Bronchial epithelial cell (primary cell): ENCODE measurements at regions not wholly inside any gene's neighbourhood (a gene's known extent, or its start where the extent isn't known, plus 50 kb on each side); places are given as distances from the start of the nearest gene placed in this dataset.
"Not testable (repeated sequence)": the region's sequence is repeated elsewhere in the genome, so short reads cannot be mapped to it uniquely, and the experiment has no call there.

Experiments used
- DNase-seq: peaks from one replicate; pipeline ENCODE4 v3.0.0-alpha.2; 2010; ENCODE audit warnings: low read depth
- FAIRE-seq: peaks from 2 replicates; lab custom pipeline; 2011; peaks lifted over from hg19 to GRCh38; lab: Jason Lieb, UNC
- H3K27me3 ChIP-seq: 2 replicates; pipeline ENCODE4 v1.5.1; 2011; ENCODE audit warnings: low read length; ENCODE audit not compliant: control insufficient read depth, insufficient read depth
- H3K36me3 ChIP-seq: 2 replicates; pipeline ENCODE4 v1.5.1; 2011; ENCODE audit warnings: low read length; ENCODE audit not compliant: control insufficient read depth, insufficient read depth
- H3K4me3 ChIP-seq: 2 replicates; pipeline ENCODE4 v1.5.1; 2011; ENCODE audit warnings: mild to moderate bottlenecking, low read depth, low read length, control low read depth
- TF ChIP-seq, protein P1 (sequence below): IDR thresholded peaks from 2 replicates; pipeline ENCODE4 v1.5.1; 2011; ENCODE audit warnings: mild to moderate bottlenecking, moderate library complexity, low read length, control low read depth, inconsistent platforms; ENCODE audit not compliant: insufficient read depth, severe bottlenecking

DNA sequence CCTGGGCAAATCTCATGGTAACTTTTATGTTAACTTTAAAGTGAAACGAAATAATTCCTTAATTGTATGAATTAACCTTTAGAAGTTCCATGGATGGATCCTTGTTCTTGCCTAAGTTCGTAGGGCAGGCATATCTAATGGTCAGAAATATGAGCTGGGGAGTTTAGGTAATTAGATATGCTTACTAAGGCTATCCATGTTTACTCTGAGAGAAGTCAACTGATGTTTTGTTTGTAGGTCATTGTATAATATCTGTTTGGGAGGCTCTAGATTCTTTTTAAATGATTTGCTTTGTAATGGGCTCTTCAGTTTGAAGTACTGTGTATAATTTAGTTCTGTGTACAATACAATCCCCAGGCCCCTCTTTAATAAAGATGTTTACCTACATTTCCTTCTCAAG is 117.0 kb downstream of the DCK start:
- H3K36me3 ChIP-seq: no peaks in the 10 kb centered on the region
- no peak for FAIRE-seq
- H3K27me3 ChIP-seq: no peaks in the 10 kb centered on the region
- DNase-seq: no peak
- no peak overlapping the region for H3K4me3 ChIP-seq
- TF ChIP-seq, protein P1, sequence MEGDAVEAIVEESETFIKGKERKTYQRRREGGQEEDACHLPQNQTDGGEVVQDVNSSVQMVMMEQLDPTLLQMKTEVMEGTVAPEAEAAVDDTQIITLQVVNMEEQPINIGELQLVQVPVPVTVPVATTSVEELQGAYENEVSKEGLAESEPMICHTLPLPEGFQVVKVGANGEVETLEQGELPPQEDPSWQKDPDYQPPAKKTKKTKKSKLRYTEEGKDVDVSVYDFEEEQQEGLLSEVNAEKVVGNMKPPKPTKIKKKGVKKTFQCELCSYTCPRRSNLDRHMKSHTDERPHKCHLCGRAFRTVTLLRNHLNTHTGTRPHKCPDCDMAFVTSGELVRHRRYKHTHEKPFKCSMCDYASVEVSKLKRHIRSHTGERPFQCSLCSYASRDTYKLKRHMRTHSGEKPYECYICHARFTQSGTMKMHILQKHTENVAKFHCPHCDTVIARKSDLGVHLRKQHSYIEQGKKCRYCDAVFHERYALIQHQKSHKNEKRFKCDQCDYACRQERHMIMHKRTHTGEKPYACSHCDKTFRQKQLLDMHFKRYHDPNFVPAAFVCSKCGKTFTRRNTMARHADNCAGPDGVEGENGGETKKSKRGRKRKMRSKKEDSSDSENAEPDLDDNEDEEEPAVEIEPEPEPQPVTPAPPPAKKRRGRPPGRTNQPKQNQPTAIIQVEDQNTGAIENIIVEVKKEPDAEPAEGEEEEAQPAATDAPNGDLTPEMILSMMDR: no peak

DNA sequence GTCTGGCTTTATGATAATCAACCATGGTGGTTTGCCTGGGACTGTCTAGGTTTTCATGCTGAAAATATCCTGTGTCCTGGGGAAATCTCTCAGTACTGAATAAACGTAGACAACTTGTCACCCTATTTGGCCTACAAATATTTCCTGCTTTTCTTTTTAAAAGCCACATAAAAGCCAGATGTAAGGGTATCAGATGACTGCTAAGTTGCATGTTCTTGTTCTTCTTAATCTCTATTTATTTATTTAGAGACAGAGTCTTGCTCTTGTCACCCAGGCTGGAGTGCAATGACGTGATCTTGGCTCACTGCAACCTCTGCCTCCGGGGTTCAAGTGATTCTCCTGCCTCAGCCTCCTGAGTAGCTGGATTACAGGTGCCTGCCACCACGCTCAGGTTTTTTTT is 117.7 kb downstream of the DCK start:
- DNase-seq, FAIRE-seq, H3K27me3 ChIP-seq, H3K4me3 ChIP-seq, H3K36me3 ChIP-seq: not testable (repeated sequence)

DNA sequence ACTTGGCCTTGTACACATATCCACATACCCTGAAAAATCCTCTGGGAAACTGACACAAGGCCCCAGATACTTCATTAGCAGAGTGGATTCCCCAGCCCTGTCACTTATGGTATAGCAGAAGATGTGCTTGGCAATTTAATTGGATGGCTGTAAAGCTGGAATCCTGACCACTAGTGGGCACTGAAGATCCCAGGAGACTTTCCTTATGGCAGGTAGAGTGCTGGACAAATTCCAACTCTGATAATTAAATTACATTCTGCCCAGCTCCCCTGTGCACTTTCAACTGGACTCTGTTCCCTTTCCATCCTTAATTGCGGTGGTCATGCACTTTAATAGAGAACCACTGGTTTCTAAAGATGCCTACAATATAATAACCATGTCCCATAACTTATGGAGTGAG is 119.8 kb downstream of the DCK start:
- DNase-seq (peak; percentile 40), FAIRE-seq (no peak)
- Histone ChIP-seq H3K4me3 (no peak overlapping the region), H3K27me3 (no peaks in the 10 kb centered on the region), H3K36me3 (no peaks in the 10 kb centered on the region)
- TF ChIP-seq, protein P1: peak; percentile 40

DNA sequence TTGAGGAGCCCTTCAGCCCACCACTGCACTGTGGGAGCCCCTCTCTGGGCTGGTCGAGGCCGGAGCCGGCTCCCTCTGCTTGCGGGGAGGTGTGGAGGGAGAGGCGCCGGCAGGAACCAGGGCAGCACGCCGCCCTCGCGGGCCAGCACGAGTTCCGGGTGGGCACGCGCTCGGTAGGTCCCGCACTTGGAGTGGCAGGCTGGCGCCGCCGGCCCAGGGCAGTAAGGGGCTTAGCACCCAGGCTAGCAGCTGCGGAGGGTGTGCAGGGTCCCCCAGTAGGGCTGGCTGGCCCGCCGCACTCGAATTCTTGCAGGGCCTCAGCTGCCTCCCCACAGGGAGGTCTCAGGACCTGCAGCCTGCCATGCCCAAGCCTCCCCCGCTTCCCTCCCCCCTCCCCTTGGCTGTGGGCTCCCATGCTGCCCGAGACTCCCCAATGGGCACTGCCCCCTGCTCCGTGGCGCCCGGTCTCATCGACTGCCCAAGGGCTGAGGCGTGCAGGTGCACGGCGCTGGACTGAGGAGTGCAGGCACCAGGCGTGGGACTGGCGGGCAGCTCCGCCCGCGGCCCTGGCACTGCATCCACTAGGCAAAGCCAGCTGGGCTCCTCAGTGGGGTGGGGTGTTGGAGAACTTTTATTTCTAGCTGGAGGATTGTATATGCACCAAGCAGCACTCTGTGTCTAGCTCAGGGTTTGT is 127.5 kb downstream of the DCK start:
- H3K4me3 ChIP-seq: no peak overlapping the region
- TF ChIP-seq, protein P1: no peak
- DNase-seq (no peak), FAIRE-seq (no peak)
- no peaks in the 10 kb centered on the region for H3K36me3 ChIP-seq
- H3K27me3 ChIP-seq: no peaks in the 10 kb centered on the region

DNA sequence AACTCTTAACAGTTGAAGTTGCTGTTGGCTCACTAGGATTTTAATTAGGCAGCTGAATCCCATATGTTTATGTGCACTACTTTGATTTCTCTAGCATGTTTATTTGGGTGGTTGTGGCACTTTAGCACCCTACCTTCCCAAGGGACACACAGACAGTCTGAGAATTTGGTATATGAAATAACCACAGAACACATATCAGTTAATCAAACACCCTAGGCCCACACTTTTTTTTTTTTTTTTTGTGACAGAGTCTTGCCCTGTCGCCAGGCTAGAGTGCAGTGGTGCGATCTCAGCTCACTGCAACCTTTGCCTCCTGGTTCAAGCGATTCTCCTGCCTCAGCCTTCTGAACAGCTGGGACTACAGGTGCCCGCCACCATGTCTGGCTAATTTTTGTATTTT is 130.5 kb downstream of the DCK start:
- no peak for DNase-seq
- no peak for FAIRE-seq
- Histone ChIP-seq H3K27me3 (no peaks in the 10 kb centered on the region), H3K4me3 (no peak overlapping the region), H3K36me3 (no peaks in the 10 kb centered on the region)
- TF ChIP-seq, protein P1: no peak

DNA sequence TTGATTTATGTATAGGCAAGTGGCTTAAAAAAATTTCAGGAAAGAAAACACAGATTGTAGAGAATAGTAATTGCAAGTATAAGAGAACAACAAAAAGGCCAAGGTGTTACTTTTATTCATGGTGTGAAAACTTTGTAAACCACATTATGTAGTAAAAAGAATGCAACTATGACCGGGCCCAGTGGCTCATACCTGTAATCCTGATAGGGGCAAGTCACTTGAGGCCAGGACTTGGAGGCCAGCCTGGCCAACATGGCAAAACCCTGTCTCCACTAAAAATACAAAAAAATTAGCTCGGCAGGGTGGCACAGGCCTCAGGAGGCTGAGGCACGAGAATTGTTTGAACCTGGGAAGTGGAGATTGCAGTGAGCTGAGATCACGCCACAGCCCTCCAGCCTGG is 131.7 kb downstream of the DCK start:
- DNase-seq (no peak), FAIRE-seq (no peak)
- Histone ChIP-seq H3K27me3 (no peaks in the 10 kb centered on the region), H3K4me3 (no peak overlapping the region), H3K36me3 (no peaks in the 10 kb centered on the region)
- TF ChIP-seq, protein P1: no peak
